RWPE2 (cell line): ENCODE measurements at regions not wholly inside any gene's neighbourhood (a gene's known extent, or its start where the extent isn't known, plus 50 kb on each side); places are given as distances from the start of the nearest gene placed in this dataset.

Experiments
- ATAC-seq: fragments of 200-7000 bp; cut with Tn5 transposase; 3 replicates; pipeline ENCODE4 v1.9.1; 2021; ENCODE audit warnings: low read depth
- DNase-seq: peaks from one replicate; pipeline ENCODE4 v3.0.0-alpha.2; 2020; ENCODE audit warnings: low spot score
- H3K27ac ChIP-seq: fragments of 450-650 bp; 2 replicates; pipeline ENCODE4 v1.5.1; 2017; ENCODE audit warnings: mild to moderate bottlenecking; ENCODE audit not compliant: poor library complexity, severe bottlenecking
- H3K27me3 ChIP-seq: fragments of 250-450 bp; sonication (Bioruptor Pico); 2 replicates; pipeline ENCODE4 v1.5.1; 2021; ENCODE audit warnings: mild to moderate bottlenecking, moderate library complexity; ENCODE audit not compliant: insufficient read depth, poor library complexity, severe bottlenecking
- H3K36me3 ChIP-seq: fragments of 250-450 bp; sonication (Bioruptor Pico); 2 replicates; pipeline ENCODE4 v1.5.1; 2020; ENCODE audit warnings: low read depth, mild to moderate bottlenecking, moderate library complexity
- H3K4me1 ChIP-seq: fragments of 250-450 bp; sonication (Bioruptor Pico); 2 replicates; pipeline ENCODE4 v1.5.1; 2021; ENCODE audit warnings: mild to moderate bottlenecking, moderate library complexity; ENCODE audit not compliant: insufficient read depth, poor library complexity, severe bottlenecking
- H3K4me3 ChIP-seq: fragments of 250-450 bp; sonication (Bioruptor Pico); 2 replicates; pipeline ENCODE4 v1.5.1; 2021; ENCODE audit warnings: mild to moderate bottlenecking, moderate library complexity; ENCODE audit not compliant: severe bottlenecking
- H3K9me3 ChIP-seq: fragments of 250-450 bp; sonication (Bioruptor Pico); 2 replicates; pipeline ENCODE4 v1.5.1; 2021; ENCODE audit warnings: mild to moderate bottlenecking, moderate library complexity; ENCODE audit not compliant: severe bottlenecking
- TF ChIP-seq, protein P1 (sequence below): fragments of 450-650 bp; IDR thresholded peaks from one replicate; pipeline ENCODE4 v1.5.1; 2017; ENCODE audit warnings: mild to moderate bottlenecking, moderate library complexity; ENCODE audit not compliant: poor library complexity, severe bottlenecking

DNA sequence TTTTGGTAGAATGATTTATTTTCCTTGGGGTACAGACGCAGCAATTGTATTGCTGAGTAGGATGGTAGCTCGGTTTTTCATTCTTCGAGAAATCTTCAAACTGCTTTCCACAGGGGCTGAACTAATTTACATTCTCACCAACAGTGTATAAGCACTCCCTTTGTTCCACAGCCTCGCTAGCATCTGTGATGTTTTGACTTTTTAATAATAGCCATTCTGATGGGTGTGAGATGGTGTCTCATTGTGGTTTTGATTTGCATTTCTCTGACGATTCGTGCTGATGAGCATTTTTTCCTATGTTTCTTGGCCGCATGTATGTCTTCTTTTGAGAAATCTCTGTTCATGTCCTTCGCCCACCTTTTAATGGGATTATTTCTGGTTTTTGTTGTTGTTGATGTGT lies 54.8 kb upstream of the UQCRFS1 start:
- no peak for DNase-seq
- Histone ChIP-seq H3K4me3 (no peak overlapping the region), H3K27me3 (no peaks in the 10 kb centered on the region), H3K27ac (no peak overlapping the region), H3K36me3 (no peaks in the 10 kb centered on the region), H3K4me1 (no peaks in the 10 kb centered on the region), H3K9me3 (no peaks in the 10 kb centered on the region)
- ATAC-seq = no peak
- TF ChIP-seq, protein P1, sequence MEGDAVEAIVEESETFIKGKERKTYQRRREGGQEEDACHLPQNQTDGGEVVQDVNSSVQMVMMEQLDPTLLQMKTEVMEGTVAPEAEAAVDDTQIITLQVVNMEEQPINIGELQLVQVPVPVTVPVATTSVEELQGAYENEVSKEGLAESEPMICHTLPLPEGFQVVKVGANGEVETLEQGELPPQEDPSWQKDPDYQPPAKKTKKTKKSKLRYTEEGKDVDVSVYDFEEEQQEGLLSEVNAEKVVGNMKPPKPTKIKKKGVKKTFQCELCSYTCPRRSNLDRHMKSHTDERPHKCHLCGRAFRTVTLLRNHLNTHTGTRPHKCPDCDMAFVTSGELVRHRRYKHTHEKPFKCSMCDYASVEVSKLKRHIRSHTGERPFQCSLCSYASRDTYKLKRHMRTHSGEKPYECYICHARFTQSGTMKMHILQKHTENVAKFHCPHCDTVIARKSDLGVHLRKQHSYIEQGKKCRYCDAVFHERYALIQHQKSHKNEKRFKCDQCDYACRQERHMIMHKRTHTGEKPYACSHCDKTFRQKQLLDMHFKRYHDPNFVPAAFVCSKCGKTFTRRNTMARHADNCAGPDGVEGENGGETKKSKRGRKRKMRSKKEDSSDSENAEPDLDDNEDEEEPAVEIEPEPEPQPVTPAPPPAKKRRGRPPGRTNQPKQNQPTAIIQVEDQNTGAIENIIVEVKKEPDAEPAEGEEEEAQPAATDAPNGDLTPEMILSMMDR = no peak

DNA sequence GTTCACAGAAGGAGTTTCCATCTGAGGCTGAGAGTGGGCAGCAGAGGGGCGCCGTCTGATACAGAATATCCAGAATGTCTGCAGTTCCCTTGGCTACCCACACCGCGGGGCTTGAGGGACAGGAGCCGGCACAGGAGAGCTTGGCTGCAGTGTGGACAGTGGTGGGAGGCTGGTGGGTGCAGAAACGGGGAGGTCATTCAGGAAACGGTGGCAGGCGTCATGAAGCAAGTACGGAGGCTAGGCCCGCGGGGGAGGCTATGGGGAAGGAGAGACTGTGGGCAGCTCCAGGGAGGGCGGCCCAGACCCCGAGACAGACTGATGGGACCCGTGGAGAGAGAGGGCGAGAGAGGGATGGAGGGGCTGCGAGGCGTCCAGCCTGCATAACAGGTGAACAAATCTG lies 55.2 kb upstream of the UQCRFS1 start:
- no peak for DNase-seq

DNA sequence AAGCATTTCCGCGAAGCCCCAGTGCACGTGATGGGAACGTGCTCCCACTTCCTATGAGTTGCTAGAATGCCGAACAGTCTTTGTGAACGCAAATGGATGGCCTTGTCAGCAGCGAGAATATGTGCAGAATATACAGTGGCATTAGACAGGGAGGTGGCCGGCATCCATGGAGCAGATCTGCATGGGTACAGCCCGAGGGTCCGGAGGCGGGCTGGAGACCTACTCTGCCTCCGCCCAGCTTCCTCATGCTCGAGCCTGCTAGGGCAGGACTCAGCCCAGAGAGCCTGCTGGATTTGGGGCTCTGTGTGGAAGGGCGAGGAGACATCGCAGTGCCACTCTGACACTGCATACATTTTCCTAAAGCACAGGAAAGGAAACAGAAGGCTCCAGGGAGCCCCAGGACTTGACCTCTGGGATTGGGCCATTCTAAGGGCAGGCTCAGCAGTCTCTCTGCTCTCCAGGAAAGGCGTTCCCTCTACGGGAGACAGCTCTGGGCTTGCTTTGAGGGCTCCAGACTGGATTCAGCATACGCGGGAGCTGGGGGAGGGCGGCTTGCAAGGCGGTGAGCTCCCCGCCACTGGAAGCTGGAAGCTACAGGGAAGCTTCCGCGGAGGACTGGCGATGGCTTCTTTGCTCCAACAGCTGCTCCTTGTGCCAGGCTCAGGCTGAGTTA lies 55.9 kb upstream of the UQCRFS1 start:
- DNase-seq (no peak), ATAC-seq (no peak)
- no peaks in the 10 kb centered on the region for H3K27me3 ChIP-seq
- H3K9me3 ChIP-seq = no peaks in the 10 kb centered on the region
- no peaks in the 10 kb centered on the region for H3K36me3 ChIP-seq
- TF ChIP-seq, protein P1 = no peak
- H3K27ac ChIP-seq = no peak overlapping the region
- H3K4me1 ChIP-seq = no peaks in the 10 kb centered on the region
- no peak overlapping the region for H3K4me3 ChIP-seq

More for the DNA sequence above, 55.2 kb upstream of the UQCRFS1 start:
- Histone ChIP-seq H3K36me3 (no peaks in the 10 kb centered on the region), H3K4me1 (no peaks in the 10 kb centered on the region), H3K27ac (no peak overlapping the region), H3K9me3 (no peaks in the 10 kb centered on the region), H3K4me3 (no peak overlapping the region), H3K27me3 (no peaks in the 10 kb centered on the region)
- no peak for ATAC-seq
- TF ChIP-seq, protein P1 = no peak

DNA sequence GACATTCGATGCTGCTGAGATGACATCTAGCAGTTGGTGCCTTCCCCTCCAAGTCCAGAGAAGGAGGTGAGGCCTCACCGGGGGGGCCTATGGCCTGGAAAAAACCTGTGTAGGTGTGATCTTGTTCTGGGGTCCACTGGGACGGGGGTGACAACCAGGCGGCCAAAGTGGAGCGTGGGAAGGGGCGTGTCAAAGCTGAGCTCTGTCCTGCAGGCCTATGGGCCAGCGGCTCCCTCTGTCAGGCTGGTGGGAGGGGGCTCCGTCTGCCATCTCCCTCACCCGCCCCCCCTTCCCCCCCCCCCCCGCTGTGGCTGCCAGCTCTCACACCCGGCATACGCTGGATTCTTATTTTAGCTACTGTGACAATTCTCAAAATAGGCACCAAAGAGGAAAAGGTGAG lies 56.7 kb upstream of the UQCRFS1 start:
- Histone ChIP-seq H3K36me3 (no peaks in the 10 kb centered on the region), H3K27ac (no peak overlapping the region), H3K9me3 (no peaks in the 10 kb centered on the region), H3K4me3 (no peak overlapping the region), H3K27me3 (no peaks in the 10 kb centered on the region), H3K4me1 (no peaks in the 10 kb centered on the region)
- TF ChIP-seq, protein P1 = no peak
- DNase-seq (no peak), ATAC-seq (no peak)

GRCh38 chr19:29271341-29271740 lies 58.4 kb upstream of the UQCRFS1 start:
- TF ChIP-seq, protein P1 = no peak
- Histone ChIP-seq H3K27me3 (no peaks in the 10 kb centered on the region), H3K27ac (no peak overlapping the region), H3K9me3 (no peaks in the 10 kb centered on the region), H3K36me3 (no peaks in the 10 kb centered on the region), H3K4me3 (no peak overlapping the region), H3K4me1 (no peaks in the 10 kb centered on the region)
- ATAC-seq = no peak
- no peak for DNase-seq
